Adrenal gland (tissue), 9 donors: ENCODE measurements at regions not wholly inside any gene's neighbourhood (a gene's known extent, or its start where the extent isn't known, plus 50 kb on each side); places are given as distances from the start of the nearest gene placed in this dataset.
"Not testable (repeated sequence)": the region's sequence is repeated elsewhere in the genome, so short reads cannot be mapped to it uniquely, and the experiment has no call there.

Source experiments
- DNase-seq, 7 donors: peaks; one replicate each; pipeline ENCODE4 v3.0.0-alpha.2; 2019 to 2020
- H3K27ac ChIP-seq, 5 donors: fragments of 200-600 bp; sonication (generic) in 4 of 5; 1 replicate in 3 of 5; 2 replicates in 2 of 5; pipeline versions ENCODE4 v1.5.1 to v1.8.0; 2016 to 2020; ENCODE audit warnings: mild to moderate bottlenecking in 1 of 5
- H3K27me3 ChIP-seq: fragments of 200-600 bp; 2 replicates; pipeline ENCODE4 v1.8.0; 2021
- H3K36me3 ChIP-seq, 2 donors: fragments of 200-600 bp; replicated peaks in 1 of 2; 1 replicate in 1 of 2; 2 replicates in 1 of 2; pipeline versions ENCODE4 v1.5.1 to v1.8.0; 2018 to 2022
- H3K4me1 ChIP-seq, 2 donors: fragments of 200-600 bp; replicated peaks in 1 of 2; 1 replicate in 1 of 2; 2 replicates in 1 of 2; pipeline versions ENCODE4 v1.5.1 to v1.8.0; 2018 to 2021
- H3K4me3 ChIP-seq, 4 donors: fragments of 200-600 bp; sonication (generic) in 3 of 4; one replicate each; pipeline ENCODE4 v1.5.1; 2016 to 2018
- H3K9me3 ChIP-seq, 3 donors: fragments of 200-600 bp; sonication (generic) in 1 of 3; replicated peaks in 1 of 3; 1 replicate in 2 of 3; 2 replicates in 1 of 3; pipeline versions ENCODE4 v1.5.1 to v1.8.0; 2016 to 2021
- CTCF ChIP-seq, 6 experiments: fragments of 450-650 bp in 4 of 6; fragments of 200-600 bp in 2 of 6; sonication (generic) in 1 of 6; IDR thresholded peaks; 1 replicate in 5 of 6; 2 replicates in 1 of 6; pipeline versions ENCODE4 v1.5.1 to v1.8.0; 2016 to 2021; ENCODE audit warnings: antibody characterized with exemption in 6 of 6, mild to moderate bottlenecking in 2 of 6, moderate library complexity in 1 of 6
- POLR2A ChIP-seq, 2 donors: fragments of 450-650 bp; IDR thresholded peaks; one replicate each; pipeline ENCODE4 v1.6.1; 2017; ENCODE audit warnings: antibody characterized with exemption in 2 of 2, mild to moderate bottlenecking in 2 of 2, moderate library complexity in 1 of 2
- whole genome bisulfite sequencing, 4 donors: extraction: QIAGEN DNeasy Blood & Tissue Kit in 2 of 4; methylation state at CpG; one replicate each; pipeline versions ENCODE4 v1.1.5 to v1.1.7; 2013 to 2017; 5-methylcytosine and 5-hydroxymethylcytosine counted together
- intact Hi-C, 2 donors: fragments of 100-400 bp; cut with DNase I; formaldehyde crosslinking; loops; one replicate each; pipeline versions ENCODE4 v1.14.1 to v1.15.0; 2022 to 2023
- donor health status: healthy with polysubstance abuse.
- donor health status: Bipolar disorder and iron deficiency.
- donor health status: DM: yes; HTN: yes; CAD: no.
- donor health status: DM: no; HTN: no; CAD: no.
- donor health status: DM: no; HTN: no; CAD: no.

GRCh38 chr1:213623862-213624261 lies 363.9 kb upstream of the PROX1 start:
- Histone ChIP-seq H3K36me3 (no peaks in the 10 kb centered on the region), H3K4me1 (no peaks in the 10 kb centered on the region), H3K27ac (no peak overlapping the region), H3K27me3 (no peaks in the 10 kb centered on the region), H3K9me3 (no peaks in the 10 kb centered on the region), H3K4me3 (no peak overlapping the region)
- DNase-seq = no peak
- WGBS, 4 donors = 69 to 76% (median 72%) methylated on average over 4 of the region's 4 CpGs
- intact Hi-C loops = no loop called here
- TF ChIP-seq POLR2A (IDR thresholded peaks at IDR 0.05) (no peak), CTCF (IDR thresholded peaks at IDR 0.05) (no peak)

- DNase-seq, H3K4me1 ChIP-seq: not testable (repeated sequence)
Measured at GRCh38 chr1:213636778-213637177, 351.0 kb upstream of the PROX1 start.

GRCh38 chr1:213641312-213641711 lies 346.5 kb upstream of the PROX1 start:
- H3K36me3 ChIP-seq = no peaks in the 10 kb centered on the region
- no peak overlapping the region for H3K4me3 ChIP-seq
- no peaks in the 10 kb centered on the region for H3K4me1 ChIP-seq
- TF ChIP-seq POLR2A (IDR thresholded peaks at IDR 0.05) = no peak
- H3K27ac ChIP-seq = no peak overlapping the region
- H3K27me3 ChIP-seq = no peaks in the 10 kb centered on the region
- WGBS, 4 donors = 84 to 94% (median 89%) methylated on average over 2 of the region's 2 CpGs
- intact Hi-C loops = no loop called here
- H3K9me3 ChIP-seq = no peaks in the 10 kb centered on the region
- no peak for DNase-seq

More at GRCh38 chr1:213636778-213637177, 351.0 kb upstream of the PROX1 start:
- H3K36me3 ChIP-seq, H3K4me3 ChIP-seq, intact Hi-C loops, H3K27ac ChIP-seq, H3K27me3 ChIP-seq, H3K9me3 ChIP-seq: not testable (repeated sequence)

GRCh38 chr1:213643360-213643759 lies 344.4 kb upstream of the PROX1 start:
- intact Hi-C loops = no loop called here
- no peak overlapping the region for H3K27ac ChIP-seq
- no peaks in the 10 kb centered on the region for H3K4me1 ChIP-seq
- no peaks in the 10 kb centered on the region for H3K27me3 ChIP-seq
- no peaks in the 10 kb centered on the region for H3K36me3 ChIP-seq
- TF ChIP-seq CTCF (IDR thresholded peaks at IDR 0.05) = no peak
- no peak for TF ChIP-seq POLR2A (IDR thresholded peaks at IDR 0.05)
- H3K9me3 ChIP-seq = no peaks in the 10 kb centered on the region
- H3K4me3 ChIP-seq = no peak overlapping the region
- DNase-seq = no peak

- no peak overlapping the region for H3K4me3 ChIP-seq
- TF ChIP-seq POLR2A (IDR thresholded peaks at IDR 0.05) = no peak
- no peak for TF ChIP-seq CTCF (IDR thresholded peaks at IDR 0.05)
- H3K4me1 ChIP-seq = no peaks in the 10 kb centered on the region
- no peaks in the 10 kb centered on the region for H3K9me3 ChIP-seq
- no peak overlapping the region for H3K27ac ChIP-seq
- H3K36me3 ChIP-seq = no peaks in the 10 kb centered on the region
- intact Hi-C loops = no loop called here
- no peaks in the 10 kb centered on the region for H3K27me3 ChIP-seq
- DNase-seq = no peak
- WGBS, 4 donors = 30 to 49% (median 40%) methylated on average over 2 of the region's 2 CpGs
Measured at GRCh38 chr1:213647864-213648650, 339.7 kb upstream of the PROX1 start.
